Loucy (cell line): ENCODE measurements at regions not wholly inside any gene's neighbourhood (a gene's known extent, or its start where the extent isn't known, plus 50 kb on each side); places are given as distances from the start of the nearest gene placed in this dataset.
"Not testable (repeated sequence)": the region's sequence is repeated elsewhere in the genome, so short reads cannot be mapped to it uniquely, and the experiment has no call there.

Experiments
- H2AFZ ChIP-seq: fragments of 200-600 bp; sonication (generic); 2 replicates; pipeline ENCODE4 v1.6.0; 2016; ENCODE audit warnings: antibody characterized with exemption, mild to moderate bottlenecking, low read length, moderate library complexity
- H3F3A ChIP-seq: fragments of 200-600 bp; 2 replicates; pipeline ENCODE4 v1.6.0; 2016; ENCODE audit warnings: antibody characterized with exemption, low read depth, mild to moderate bottlenecking
- H3K27me3 ChIP-seq: fragments of 200-600 bp; sonication (generic); 2 replicates; pipeline ENCODE4 v1.6.1; 2014; ENCODE audit warnings: low read length, mild to moderate bottlenecking; ENCODE audit not compliant: insufficient read depth, poor library complexity, severe bottlenecking
- H3K36me3 ChIP-seq: fragments of 200-600 bp; sonication (generic); 2 replicates; pipeline ENCODE4 v1.6.1; 2016; ENCODE audit warnings: low read length; ENCODE audit not compliant: insufficient read depth
- H3K4me1 ChIP-seq: fragments of 200-600 bp; sonication (generic); 2 replicates; pipeline ENCODE4 v1.5.1; 2014; ENCODE audit warnings: low read length, mild to moderate bottlenecking; ENCODE audit not compliant: insufficient read depth, poor library complexity, severe bottlenecking
- H3K4me2 ChIP-seq: fragments of 200-600 bp; sonication (generic); 2 replicates; pipeline ENCODE4 v1.6.0; 2014; ENCODE audit warnings: antibody characterized with exemption, low read length, low read depth, mild to moderate bottlenecking; ENCODE audit not compliant: poor library complexity, severe bottlenecking
- H3K4me3 ChIP-seq: fragments of 200-600 bp; sonication (generic); 2 replicates; pipeline ENCODE4 v1.5.1; 2014; ENCODE audit warnings: low read length, mild to moderate bottlenecking, mixed read lengths; ENCODE audit not compliant: poor library complexity, severe bottlenecking
- H3K79me2 ChIP-seq: fragments of 200-600 bp; sonication (generic); 2 replicates; pipeline ENCODE4 v1.6.1; 2014; ENCODE audit warnings: low read length; ENCODE audit not compliant: insufficient read depth
- H3K9ac ChIP-seq: fragments of 200-600 bp; sonication (generic); 2 replicates; pipeline ENCODE4 v1.6.0; 2014; ENCODE audit warnings: mild to moderate bottlenecking, low read depth, low read length, moderate library complexity; ENCODE audit not compliant: poor library complexity, severe bottlenecking
- H3K9me2 ChIP-seq: fragments of 200-600 bp; sonication (generic); replicated peaks from 2 replicates; pipeline ENCODE4 v1.6.1; 2016; ENCODE audit warnings: low read depth, low read length, mixed read lengths
- H3K9me3 ChIP-seq: fragments of 200-600 bp; sonication (generic); 2 replicates; pipeline ENCODE4 v1.6.1; 2014; ENCODE audit warnings: mild to moderate bottlenecking, antibody characterized with exemption, low read length, low read depth; ENCODE audit not compliant: insufficient read depth
- H4K20me1 ChIP-seq: fragments of 200-600 bp; sonication (generic); 2 replicates; pipeline ENCODE4 v1.6.0; 2014; ENCODE audit warnings: antibody characterized with exemption, low read length, mild to moderate bottlenecking; ENCODE audit not compliant: insufficient read depth, poor library complexity, severe bottlenecking
- CTCF ChIP-seq: fragments of 200-600 bp; sonication (generic); conservative IDR thresholded peaks from 2 replicates; pipeline ENCODE4 v1.5.1; 2014; ENCODE audit warnings: mild to moderate bottlenecking, antibody characterized with exemption, low read length
- EZH2phosphoT487 ChIP-seq: fragments of 200-600 bp; IDR thresholded peaks from 2 replicates; pipeline ENCODE4 v1.6.1; 2018; ENCODE audit warnings: antibody characterized with exemption, mild to moderate bottlenecking, moderate library complexity, borderline replicate concordance

- Histone ChIP-seq H3K9me3 (no peaks in the 10 kb centered on the region), H3K79me2 (no peaks in the 10 kb centered on the region), H3F3A (no peaks in the 10 kb centered on the region), H3K4me1 (no peaks in the 10 kb centered on the region), H2AFZ (no peak overlapping the region), H3K4me3 (no peak overlapping the region), H3K9me2 (no peaks in the 10 kb centered on the region), H3K9ac (no peak overlapping the region), H3K4me2 (no peak overlapping the region), H3K36me3 (no peaks in the 10 kb centered on the region), H3K27me3 (no peaks in the 10 kb centered on the region), H4K20me1 (no peaks in the 10 kb centered on the region)
- no peak for TF ChIP-seq CTCF
- TF ChIP-seq EZH2phosphoT487, result no peak
Observed at GRCh38 chr5:161002571-161003074, 150.6 kb upstream of the ATP10B start.

GRCh38 chr5:161001604-161002003, 149.6 kb upstream of the ATP10B start:
- Histone ChIP-seq H3K27me3 (no peaks in the 10 kb centered on the region), H3K4me1 (no peaks in the 10 kb centered on the region), H2AFZ (no peak overlapping the region), H3K9ac (no peak overlapping the region), H3K4me2 (no peak overlapping the region), H3K9me3 (no peaks in the 10 kb centered on the region), H3K79me2 (no peaks in the 10 kb centered on the region), H3F3A (no peaks in the 10 kb centered on the region), H3K36me3 (no peaks in the 10 kb centered on the region), H3K4me3 (no peak overlapping the region), H4K20me1 (no peaks in the 10 kb centered on the region), H3K9me2 (no peaks in the 10 kb centered on the region)
- TF ChIP-seq CTCF (no peak), EZH2phosphoT487 (no peak)

GRCh38 chr5:161001142-161001541, 149.1 kb upstream of the ATP10B start:
- not testable (repeated sequence) for H3K4me2 ChIP-seq, H3K4me1 ChIP-seq, H3K36me3 ChIP-seq, H2AFZ ChIP-seq, H3K9me3 ChIP-seq, H3F3A ChIP-seq, H3K4me3 ChIP-seq, H3K9ac ChIP-seq, H3K27me3 ChIP-seq, H4K20me1 ChIP-seq, H3K9me2 ChIP-seq, H3K79me2 ChIP-seq

GRCh38 chr5:160991205-160991604, 139.2 kb upstream of the ATP10B start:
- Histone ChIP-seq H3K79me2 (no peaks in the 10 kb centered on the region), H3K9ac (no peak overlapping the region), H3K4me2 (no peak overlapping the region), H3K4me1 (no peaks in the 10 kb centered on the region), H4K20me1 (no peaks in the 10 kb centered on the region), H3K27me3 (no peaks in the 10 kb centered on the region), H3K36me3 (no peaks in the 10 kb centered on the region), H3K9me3 (no peaks in the 10 kb centered on the region), H3F3A (no peaks in the 10 kb centered on the region), H3K4me3 (no peak overlapping the region), H3K9me2 (no peaks in the 10 kb centered on the region), H2AFZ (no peak overlapping the region)
- TF ChIP-seq CTCF (no peak), EZH2phosphoT487 (no peak)
